ENCODE measurements at regions not wholly inside any gene's neighbourhood (a gene's known extent, or its start where the extent isn't known, plus 50 kb on each side); places are given as distances from the start of the nearest gene placed in this dataset.

- no peak for DNase-seq (ENCODE audit: low read depth)
These were observed 220.7 kb upstream of the ZBED5 start for GRCh38 chr11:11078344-11079086.

DNA sequence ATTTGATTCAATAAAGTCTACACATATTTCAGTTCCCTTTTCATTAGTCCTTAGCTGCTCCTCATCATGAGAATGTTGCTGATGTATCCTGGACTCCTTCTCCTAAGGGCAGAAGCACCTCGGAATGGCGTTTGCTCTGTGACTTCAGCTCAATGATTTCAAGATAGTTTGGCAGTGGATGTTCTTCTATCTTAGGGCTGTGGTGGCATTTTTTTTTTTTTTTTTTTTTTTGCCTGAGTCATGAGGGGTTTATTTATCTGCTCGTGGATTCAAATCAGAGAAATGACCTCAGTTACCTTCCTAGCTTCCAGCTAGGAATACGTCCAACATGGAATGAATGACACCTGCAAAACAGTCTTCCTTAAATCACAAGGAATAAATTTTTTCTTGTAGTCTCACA lies 220.0 kb upstream of the ZBED5 start:
- DNase-seq (ENCODE audit: low read depth) = no peak

GRCh38 chr11:11076879-11077278 lies 219.0 kb upstream of the ZBED5 start:
- DNase-seq (ENCODE audit: low read depth) = no peak

DNA sequence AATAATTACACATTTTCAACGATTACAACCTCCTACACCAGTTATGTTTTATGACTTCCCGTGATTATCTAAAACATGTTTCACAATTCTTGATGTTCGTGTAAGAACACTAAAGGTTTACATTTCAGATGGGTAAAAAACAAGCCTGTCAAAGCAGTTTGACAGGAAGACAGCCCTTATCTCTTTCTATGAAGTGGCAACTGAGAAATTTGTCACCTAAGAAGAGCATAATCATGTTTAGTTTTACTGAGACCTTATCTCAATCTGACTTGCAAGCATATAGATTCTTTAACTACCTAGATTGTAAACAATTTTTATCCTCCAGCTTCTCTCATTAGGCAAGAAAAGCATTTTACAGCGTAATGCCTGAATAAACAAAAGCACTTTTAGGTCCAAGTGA lies 218.4 kb upstream of the ZBED5 start:
- DNase-seq (ENCODE audit: low read depth) = no peak

DNA sequence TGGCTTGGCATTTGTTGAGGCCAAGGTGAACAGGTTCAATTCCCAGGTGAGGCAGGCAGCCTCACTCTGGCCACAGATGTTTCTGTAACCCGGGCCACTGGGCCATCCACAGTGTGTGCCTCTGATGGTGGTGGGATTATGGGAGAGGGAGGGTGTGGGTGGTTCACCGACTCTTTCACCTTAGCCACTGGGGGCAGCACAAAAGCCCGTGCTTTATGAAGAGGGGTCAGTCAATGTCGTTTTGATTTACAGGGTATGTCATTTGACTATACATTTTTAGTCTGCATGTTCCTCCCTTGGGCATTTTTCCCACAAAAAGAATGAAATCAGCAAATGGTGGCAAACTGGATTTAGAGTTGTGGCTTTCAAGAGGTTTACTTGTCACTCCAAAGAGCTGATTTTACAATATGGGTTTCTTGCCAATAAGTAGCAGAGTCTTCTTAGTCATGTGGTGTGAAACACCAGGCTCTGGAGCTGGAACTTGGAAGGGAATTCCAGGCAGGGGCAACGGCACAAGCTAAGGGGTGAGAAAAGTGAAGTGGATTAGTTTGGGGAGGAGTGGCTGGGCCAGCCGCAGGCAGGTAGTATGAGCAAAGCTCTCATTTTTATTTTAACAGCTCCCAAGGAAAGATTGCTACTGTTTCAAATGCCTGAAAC lies 217.8 kb upstream of the ZBED5 start:
- DNase-seq (ENCODE audit: low read depth) = no peak

DNA sequence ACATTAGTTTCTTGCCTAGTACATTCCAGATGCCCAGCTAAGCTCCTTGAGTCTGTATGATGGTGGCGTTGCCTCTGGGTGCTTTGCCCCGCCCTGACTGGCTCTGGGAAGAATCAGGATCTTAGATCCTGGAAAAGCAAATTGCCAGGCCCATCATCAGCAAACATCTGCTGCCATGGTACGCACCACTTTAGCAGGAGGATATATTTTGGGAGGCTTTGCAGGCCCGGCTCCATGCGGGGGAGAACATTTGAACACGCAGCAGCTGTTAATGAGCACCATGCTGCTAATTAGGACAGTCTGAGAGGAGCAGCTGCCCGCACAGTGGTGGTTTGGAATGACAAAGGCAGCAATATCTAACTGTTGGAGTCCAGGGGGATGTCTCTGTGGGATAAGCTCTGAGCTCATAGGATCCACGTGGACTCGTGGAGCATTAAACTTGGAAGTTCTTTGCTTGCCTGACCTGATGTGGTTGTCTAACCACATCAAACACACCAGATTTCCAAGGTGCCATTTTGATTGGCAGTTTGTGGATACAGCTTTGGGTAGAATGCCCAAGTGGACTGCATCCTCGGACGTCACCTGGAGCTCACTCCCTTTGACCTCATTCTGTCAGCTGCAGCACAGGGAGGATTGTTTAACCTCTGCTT lies 217.0 kb upstream of the ZBED5 start:
- no peak for DNase-seq (ENCODE audit: low read depth)

DNA sequence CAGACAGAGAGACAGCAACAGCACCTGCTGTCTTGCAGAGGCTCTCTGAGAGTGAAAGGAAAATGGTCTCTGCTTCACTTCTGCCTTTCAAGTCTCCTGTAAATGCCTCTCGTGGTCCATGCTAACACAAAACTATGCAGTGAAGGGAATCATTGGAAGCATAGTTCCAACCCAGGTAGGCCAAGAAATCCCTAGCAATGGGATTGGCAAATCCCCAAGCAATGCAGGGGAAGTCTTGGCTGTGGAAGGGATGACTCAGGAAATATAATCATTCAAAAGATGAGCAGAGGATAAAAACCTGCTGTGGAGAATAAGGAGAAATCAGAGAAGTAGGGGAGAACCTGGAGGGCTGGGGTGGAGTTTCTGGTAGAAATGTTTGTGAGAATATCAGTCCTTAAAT lies 216.1 kb upstream of the ZBED5 start:
- no peak for DNase-seq (ENCODE audit: low read depth)

DNA sequence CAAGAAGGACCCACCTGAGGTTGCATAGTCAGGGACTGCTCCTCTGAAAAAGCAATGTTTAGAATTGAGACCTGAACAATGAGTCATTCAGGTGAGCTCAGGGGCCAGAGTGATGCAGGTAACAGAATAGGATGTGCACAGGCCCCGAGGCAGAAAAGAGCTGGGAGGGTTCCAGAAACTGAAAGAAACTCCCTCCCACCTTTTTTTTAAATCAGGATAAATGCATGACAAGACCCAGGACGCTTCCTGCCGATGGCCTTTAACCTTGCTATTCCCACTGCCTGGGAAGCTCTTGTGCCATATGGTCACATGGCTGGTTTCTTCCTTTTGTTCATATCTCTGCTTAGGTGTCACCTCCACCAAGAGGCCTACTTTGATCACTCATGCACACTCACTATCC lies 214.2 kb upstream of the ZBED5 start:
- DNase-seq (ENCODE audit: low read depth) = no peak

DNA sequence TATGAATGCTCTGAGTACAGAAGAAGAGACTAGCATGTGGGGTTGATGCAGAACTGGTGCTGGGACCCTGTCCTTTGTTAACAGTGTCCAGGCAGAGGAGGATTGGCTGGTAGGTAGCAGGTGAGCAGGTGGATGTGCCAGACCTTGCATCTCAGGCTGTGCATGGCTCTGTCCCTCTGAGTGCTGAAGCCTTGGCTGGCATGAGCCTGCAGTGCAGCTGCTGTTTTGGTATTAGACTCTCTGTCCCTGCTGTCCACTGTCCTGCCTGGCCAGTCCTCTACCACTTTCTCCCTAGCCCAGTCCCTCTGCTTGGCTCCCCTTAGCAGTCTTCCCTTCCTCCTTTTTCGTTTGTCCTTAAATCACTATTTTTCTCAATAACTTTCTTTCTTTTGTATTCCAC lies 213.6 kb upstream of the ZBED5 start:
- no peak for DNase-seq (ENCODE audit: low read depth)

DNA sequence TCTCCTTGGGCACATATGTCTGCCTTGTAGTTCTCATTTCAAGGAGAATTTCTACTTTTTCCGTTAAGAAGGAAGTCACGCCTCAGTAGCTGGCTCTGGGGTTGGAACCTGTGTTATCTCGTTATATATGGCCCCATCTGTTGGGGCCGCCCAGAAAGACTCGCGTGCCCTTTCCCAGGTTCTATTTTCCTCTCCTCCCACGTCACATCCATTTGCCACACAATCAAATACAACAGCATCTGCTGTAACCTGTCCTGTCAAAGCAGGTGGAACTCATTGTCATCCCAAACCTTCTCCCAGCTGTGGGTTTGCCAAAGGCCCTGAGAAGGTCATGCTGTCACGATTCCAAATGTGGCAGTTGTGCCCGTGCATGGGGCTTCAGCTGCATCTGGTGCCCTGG lies 213.1 kb upstream of the ZBED5 start:
- no peak for DNase-seq (ENCODE audit: low read depth)

GRCh38 chr11:11069841-11070835 lies 212.3 kb upstream of the ZBED5 start:
- no peak for DNase-seq (ENCODE audit: low read depth)

DNA sequence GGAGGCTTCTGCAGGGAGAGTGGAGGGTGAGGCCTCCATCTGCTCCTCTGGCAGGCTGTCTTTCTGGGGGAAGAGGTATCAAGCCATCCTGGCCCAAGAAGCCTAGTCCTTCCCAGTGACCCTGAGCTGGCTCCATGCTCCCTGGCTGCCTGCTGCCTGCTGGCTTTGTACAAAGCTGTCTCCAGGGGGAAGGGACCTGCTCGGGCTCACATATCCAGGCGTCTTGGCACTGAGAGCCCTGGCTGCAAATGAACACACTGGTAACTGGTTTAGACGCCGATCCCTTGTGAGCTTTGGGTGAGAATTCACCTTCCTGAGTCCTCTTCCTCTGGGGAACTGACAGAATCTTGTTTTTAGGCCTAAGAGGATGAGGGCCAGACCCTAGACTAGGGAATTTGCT lies 210.3 kb upstream of the ZBED5 start:
- no peak for DNase-seq (ENCODE audit: low read depth)

DNA sequence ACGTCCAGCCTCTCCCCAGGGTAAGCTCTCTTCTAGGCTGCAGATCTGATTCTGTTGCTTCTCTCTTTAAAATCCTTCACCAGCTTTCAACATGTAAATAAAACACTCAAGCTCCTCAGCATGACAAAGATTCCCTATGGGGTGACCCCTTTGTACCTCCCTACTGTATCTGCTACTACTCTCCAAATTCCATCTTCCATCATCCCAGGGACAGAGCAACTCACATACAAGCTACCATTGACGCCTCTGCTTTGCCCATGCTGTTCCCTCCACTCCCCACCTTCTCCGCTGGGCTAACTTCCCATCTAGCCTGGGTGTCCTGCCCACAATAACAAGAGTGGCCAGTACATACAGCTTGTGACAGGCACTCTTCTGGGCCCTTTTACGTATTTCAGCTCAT lies 207.5 kb upstream of the ZBED5 start:
- DNase-seq (ENCODE audit: low read depth) = no peak

DNA sequence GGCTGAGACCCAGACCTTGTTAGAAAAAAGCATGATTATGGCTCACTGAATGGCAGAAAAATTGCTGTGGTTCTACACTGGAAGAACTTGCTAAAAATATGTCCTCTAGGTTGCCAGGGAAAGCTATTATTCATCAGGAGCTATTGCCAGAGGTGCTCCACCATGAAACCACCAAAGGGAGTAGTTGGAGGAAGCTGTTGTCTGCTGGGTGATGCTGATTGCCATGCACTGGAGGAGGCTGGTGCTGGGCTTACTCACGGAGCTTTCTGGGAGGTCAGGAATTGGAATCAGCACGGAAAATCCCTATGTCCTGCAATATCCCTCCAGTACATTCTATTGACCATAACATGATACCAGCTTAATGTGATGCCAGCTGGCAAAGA lies 199.6 kb upstream of the ZBED5 start:
- no peak for DNase-seq (ENCODE audit: low read depth)

GRCh38 chr11:11056749-11057471 lies 199.1 kb upstream of the ZBED5 start:
- no peak for DNase-seq (ENCODE audit: low read depth)

GRCh38 chr11:11056316-11056715 lies 198.5 kb upstream of the ZBED5 start:
- no peak for DNase-seq (ENCODE audit: low read depth)

DNA sequence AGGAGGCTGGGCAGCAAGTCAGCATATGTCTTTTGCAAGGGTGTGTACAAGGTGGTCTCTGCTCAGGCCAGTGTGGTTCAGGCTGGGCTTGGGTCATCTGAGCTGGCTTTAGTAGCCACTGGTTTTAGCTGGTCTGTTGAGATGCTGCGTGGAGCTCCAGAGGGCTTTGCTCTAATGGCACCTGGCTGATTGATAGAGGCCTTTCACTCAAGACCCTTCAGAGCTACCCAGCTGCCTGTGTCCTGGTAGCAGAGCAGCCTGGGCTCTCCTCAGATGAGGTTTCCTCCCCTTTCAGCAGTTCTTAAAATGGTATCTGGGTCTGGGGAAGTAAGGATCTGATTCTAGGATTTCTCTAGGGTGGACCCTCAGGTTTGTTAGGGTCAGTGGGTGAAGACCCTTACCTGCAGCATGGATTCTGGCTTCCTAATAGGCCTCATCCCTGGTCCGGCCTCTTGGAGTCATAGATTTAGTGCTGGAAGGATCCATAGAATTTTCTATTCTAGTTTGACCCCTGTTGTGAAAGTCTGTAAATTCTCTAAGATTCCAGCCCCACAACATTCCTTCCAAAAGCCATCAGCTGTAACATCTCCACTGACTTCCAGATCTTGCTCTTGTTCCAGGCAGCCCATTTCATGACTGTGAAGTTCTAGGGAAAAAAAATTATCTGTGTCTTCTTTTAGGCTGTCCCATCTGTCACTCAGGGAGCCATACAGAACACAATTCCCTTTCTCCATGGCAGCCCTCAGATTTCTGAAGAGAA lies 190.2 kb upstream of the ZBED5 start:
- DNase-seq (ENCODE audit: low read depth) = no peak

DNA sequence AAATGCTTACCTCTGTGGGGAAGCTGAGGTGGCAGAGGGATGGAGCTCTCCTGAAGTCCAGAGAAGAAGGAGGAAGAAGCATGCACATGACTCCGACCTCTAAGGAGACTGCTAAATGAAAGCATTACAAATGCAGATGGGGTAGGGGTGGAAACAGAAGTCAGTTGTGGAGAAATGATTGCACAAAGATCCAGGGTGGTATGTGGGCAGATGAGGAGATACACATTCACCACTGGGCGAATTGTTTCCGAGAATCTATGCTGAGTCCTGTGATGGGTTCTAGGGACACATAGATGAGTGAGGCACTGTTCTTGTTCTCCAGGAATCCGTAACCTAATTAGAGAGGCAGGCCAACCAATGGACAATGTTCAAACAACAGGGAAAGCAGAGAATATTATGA lies 188.9 kb upstream of the ZBED5 start:
- no peak for DNase-seq (ENCODE audit: low read depth)

- no peak for DNase-seq (ENCODE audit: low read depth)
These were observed 187.5 kb upstream of the ZBED5 start for GRCh38 chr11:11045156-11045930.
